Endothelial cell of umbilical vein (primary cell): ENCODE measurements at regions not wholly inside any gene's neighbourhood (a gene's known extent, or its start where the extent isn't known, plus 50 kb on each side); places are given as distances from the start of the nearest gene placed in this dataset.

ENCODE experiments used
- BruUV-seq: library from RNA; stranded (reverse); fragments of 400-500 nt; replicated peaks from 2 replicates; lab custom pipeline; 2021; lab: Mats Ljungman, UMichigan
- CTCF ChIA-PET: fragments of 300-600, 350-600 bp; sonication (Branson Sonifier 250); formaldehyde crosslinking; loops from one replicate; lab custom pipeline; 2021; ENCODE audit warnings: antibody characterized with exemption, inconsistent platforms; lab: Charles Lee
- POLR2A ChIA-PET: fragments of 300-600, 350-600 bp; sonication (Branson Sonifier 250); formaldehyde crosslinking; loops from one replicate; lab custom pipeline; 2021; ENCODE audit warnings: antibody characterized with exemption, inconsistent platforms; lab: Charles Lee
- DNase-seq: peaks from one replicate; pipeline ENCODE4 v3.0.0-alpha.2; 2011; ENCODE audit warnings: low read depth, low spot score
- FAIRE-seq: peaks from 2 replicates; lab custom pipeline; 2011; peaks lifted over from hg19 to GRCh38; lab: Jason Lieb, UNC
- H2AFZ ChIP-seq: 2 replicates; pipeline ENCODE4 v1.6.0; 2012; ENCODE audit warnings: low read depth, low read length, control low read depth, inconsistent platforms
- H3K27ac ChIP-seq: 2 replicates; pipeline ENCODE4 v1.5.1; 2011; ENCODE audit warnings: low read depth, mild to moderate bottlenecking, control low read depth, low read length, moderate library complexity; ENCODE audit not compliant: insufficient read depth
- H3K27me3 ChIP-seq, 2 experiments: 2 replicates each; pipeline versions ENCODE4 v1.6.0 to v1.6.1; 2011; ENCODE audit warnings: low read length in 2 of 2, mixed read lengths in 1 of 2; ENCODE audit not compliant: control insufficient read depth in 2 of 2, insufficient read depth in 2 of 2
- H3K36me3 ChIP-seq, 2 experiments: 2 replicates in 1 of 2; 3 replicates in 1 of 2; pipeline ENCODE4 v1.5.1; 2011; ENCODE audit warnings: low read length in 2 of 2, mild to moderate bottlenecking in 1 of 2, moderate library complexity in 1 of 2; ENCODE audit not compliant: control insufficient read depth in 2 of 2, insufficient read depth in 2 of 2; ENCODE audit errors: extremely low read depth in 1 of 2
- H3K4me1 ChIP-seq: 3 replicates; pipeline ENCODE4 v1.5.1; 2011; ENCODE audit warnings: mild to moderate bottlenecking, low read length; ENCODE audit not compliant: control insufficient read depth, insufficient read depth; ENCODE audit errors: extremely low read depth
- H3K4me2 ChIP-seq: 2 replicates; pipeline ENCODE4 v1.6.1; 2011; ENCODE audit warnings: low read length, control low read depth, mixed read lengths; ENCODE audit not compliant: insufficient read depth
- H3K4me3 ChIP-seq, 3 experiments: fragments of 200-600 bp in 1 of 3; sonication (generic), shearing (Covaris generic) in 1 of 3; replicated peaks in 1 of 3; 2 replicates each; pipeline ENCODE4 v1.5.1; 2011 to 2016; ENCODE audit warnings: control low read depth in 3 of 3, low read length in 3 of 3, mild to moderate bottlenecking in 2 of 3, inconsistent platforms in 1 of 3, low read depth in 1 of 3, moderate library complexity in 1 of 3; ENCODE audit not compliant: insufficient read depth in 1 of 3
- H3K79me2 ChIP-seq: 2 replicates; pipeline ENCODE4 v1.6.0; 2012; ENCODE audit warnings: low read length, inconsistent platforms; ENCODE audit not compliant: control insufficient read depth, insufficient read depth
- H3K9ac ChIP-seq: replicated peaks from 2 replicates; pipeline ENCODE3; 2011; ENCODE audit warnings: low read length, control low read depth; ENCODE audit not compliant: insufficient read depth; ENCODE audit errors: extremely low read depth
- H3K9me1 ChIP-seq: replicated peaks from 3 replicates; pipeline ENCODE4 v1.6.0; 2011; ENCODE audit warnings: mild to moderate bottlenecking, low read length; ENCODE audit not compliant: control insufficient read depth, insufficient read depth; ENCODE audit errors: extremely low read depth
- H3K9me3 ChIP-seq: replicated peaks from 2 replicates; pipeline ENCODE4 v1.5.1; 2012; ENCODE audit warnings: low read length, inconsistent platforms; ENCODE audit not compliant: control insufficient read depth, insufficient read depth
- H4K20me1 ChIP-seq: replicated peaks from 2 replicates; pipeline ENCODE3; 2011; ENCODE audit warnings: mild to moderate bottlenecking, low read length; ENCODE audit not compliant: control insufficient read depth, insufficient read depth; ENCODE audit errors: extremely low read depth
- CTCF ChIP-seq, 2 donors: IDR thresholded peaks; 1 replicate in 1 of 2; 2 replicates in 1 of 2; pipeline ENCODE4 v1.5.1; 2011; ENCODE audit warnings: low read length in 2 of 2, mild to moderate bottlenecking in 2 of 2, moderate library complexity in 2 of 2, control low read depth in 1 of 2, inconsistent platforms in 1 of 2, low read depth in 1 of 2; ENCODE audit not compliant: insufficient read depth in 1 of 2; ENCODE audit errors: extremely low read depth in 1 of 2
- EZH2 ChIP-seq: IDR thresholded peaks from 2 replicates; pipeline ENCODE4 v1.6.1; 2012; ENCODE audit warnings: borderline replicate concordance, low read depth, mild to moderate bottlenecking, moderate library complexity, low read length, inconsistent platforms; ENCODE audit not compliant: severe bottlenecking
- FOS ChIP-seq: IDR thresholded peaks from 2 replicates; pipeline ENCODE4 v1.6.1; 2011; ENCODE audit warnings: mild to moderate bottlenecking, low read length, moderate library complexity, borderline replicate concordance; ENCODE audit not compliant: insufficient read depth
- GATA2 ChIP-seq: IDR thresholded peaks from 2 replicates; pipeline ENCODE4 v1.7.0; 2011; ENCODE audit warnings: low read depth, mild to moderate bottlenecking, moderate library complexity, mixed read lengths, low read length; ENCODE audit not compliant: insufficient read length, insufficient read depth
- JUN ChIP-seq: IDR thresholded peaks from 2 replicates; pipeline ENCODE4 v1.6.1; 2011; ENCODE audit warnings: borderline replicate concordance, low read depth; ENCODE audit not compliant: insufficient read length, insufficient read depth
- MAX ChIP-seq: IDR thresholded peaks from 2 replicates; pipeline ENCODE4 v1.6.1; 2011; ENCODE audit not compliant: insufficient read depth, insufficient read length
- MYC ChIP-seq: IDR thresholded peaks from one replicate; pipeline ENCODE4 v1.6.1; 2011; ENCODE audit warnings: mild to moderate bottlenecking, low read depth, low read length
- POLR2A ChIP-seq: IDR thresholded peaks from 2 replicates; pipeline ENCODE4 v1.6.1; 2012; ENCODE audit warnings: low read depth, mild to moderate bottlenecking, control low read depth, low read length
- POLR2AphosphoS5 ChIP-seq: IDR thresholded peaks from 2 replicates; pipeline ENCODE4 v1.6.1; 2012; ENCODE audit warnings: low read depth, mild to moderate bottlenecking, control low read depth, low read length, moderate library complexity; ENCODE audit not compliant: insufficient read depth
- dilution Hi-C: fragments of 300-500 bp; cut with MboI; formaldehyde crosslinking; loops from one replicate; pipeline ENCODE4 v1.15.0; 2019; ENCODE audit warnings: low sequenced_read_pairs; ENCODE audit not compliant: extremely low pct_ligation_motif_present
- intact Hi-C: fragments of 100-400 bp; cut with micrococcal nuclease; formaldehyde crosslinking; loops from one replicate; pipeline ENCODE4 v1.10.0; 2022

GRCh38 chr18:22513721-22514481 lies 96.2 kb upstream of the CTAGE1 start:
- no peak for TF ChIP-seq CTCF (IDR thresholded peaks at IDR 0.05; ENCODE audit: extremely low read depth in 1 of 2, insufficient read depth in 1 of 2, low read depth in 1 of 2, low read length in 2 of 2)
- no peak for TF ChIP-seq POLR2AphosphoS5
- no peak for TF ChIP-seq EZH2
- TF ChIP-seq MYC, result no peak
- TF ChIP-seq MAX, result no peak
- no peak for TF ChIP-seq JUN
- no peak for TF ChIP-seq GATA2
- no peak for TF ChIP-seq POLR2A
- TF ChIP-seq FOS, result no peak
- intact Hi-C loops (no loop called here), dilution Hi-C loops (no loop called here)
- Histone ChIP-seq H3K27me3 (no peaks in the 10 kb centered on the region), H3K79me2 (no peaks in the 10 kb centered on the region), H2AFZ (no peak overlapping the region), H3K4me1 (no peaks in the 10 kb centered on the region), H3K9me1 (no peaks in the 10 kb centered on the region), H3K9ac (no peak overlapping the region), H4K20me1 (no peaks in the 10 kb centered on the region), H3K4me2 (no peak overlapping the region), H3K9me3 (no peaks in the 10 kb centered on the region), H3K4me3 (no peak overlapping the region), H3K36me3 (no peaks in the 10 kb centered on the region), H3K27ac (no peak overlapping the region)
- no TSS peak for BruUV-seq
- DNase-seq (no peak), FAIRE-seq (no peak)
- CTCF ChIA-PET, result interaction anchor here (1.0 kb wide), 1 partner anchor 22 kb away, joined by 3 read pairs; no protein-coding TSS in a partner anchor
- POLR2A ChIA-PET, result no interaction called here
